ENCODE measurements at regions not wholly inside any gene's neighbourhood (a gene's known extent, or its start where the extent isn't known, plus 50 kb on each side); places are given as distances from the start of the nearest gene placed in this dataset.
"Not testable (repeated sequence)": the region's sequence is repeated elsewhere in the genome, so short reads cannot be mapped to it uniquely, and the experiment has no call there.

DNA sequence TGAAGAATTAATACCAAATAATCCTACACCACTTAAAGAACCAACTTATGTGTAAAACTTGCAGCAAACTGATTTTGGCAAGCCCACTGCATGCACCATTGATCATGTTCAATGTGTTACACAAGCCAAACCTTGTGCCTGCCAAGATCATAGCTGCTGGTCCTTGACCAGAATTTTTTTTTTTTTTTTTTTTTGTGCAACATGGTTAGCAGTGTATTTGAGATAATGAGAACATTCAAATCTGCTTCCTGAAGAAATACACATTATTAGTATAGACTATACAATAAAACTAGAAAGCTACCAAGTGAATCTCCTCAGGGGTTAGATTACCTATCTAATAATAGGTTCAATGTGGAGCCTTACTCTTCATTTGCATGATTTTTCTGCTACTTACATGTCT, 421.0 kb downstream of the MRPL39 start:
- Histone ChIP-seq H4K20me1 (no peaks in the 10 kb centered on the region), H3K4me2 (no peak overlapping the region), H3K27me3 (no peaks in the 10 kb centered on the region), H3K27ac (no peak overlapping the region), H3K36me3 (no peaks in the 10 kb centered on the region), H3K4me1 (0 out of 2 replicates have a peak, but pooled peaks cover 4% of the 10 kb centered on the region), H3K9me3 (no peaks in the 10 kb centered on the region), H3K9ac (no peak overlapping the region), H3K4me3 (no peak overlapping the region)
- TF ChIP-seq Cebpa-rat (IDR thresholded peaks at IDR 0.05), result no peak

DNA sequence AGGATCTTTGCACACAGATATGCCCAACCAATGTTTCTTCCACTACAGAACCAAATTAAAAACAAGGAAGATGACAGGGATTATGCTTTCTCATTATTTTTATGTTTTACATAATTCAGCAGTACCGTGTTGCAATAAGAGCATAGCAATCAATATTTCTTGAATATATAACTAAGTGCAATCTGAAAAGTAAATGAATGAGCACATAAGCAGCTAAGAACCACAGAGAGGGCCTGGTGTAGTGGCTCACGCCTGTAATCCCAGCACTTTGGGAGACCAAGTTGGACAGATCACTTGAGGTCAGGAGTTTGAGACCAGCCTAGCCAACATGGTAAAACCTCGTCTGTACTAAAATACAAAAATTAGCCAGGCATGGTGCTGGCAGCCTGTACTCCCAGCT, 423.7 kb downstream of the MRPL39 start:
- Histone ChIP-seq H3K27me3 (no peaks in the 10 kb centered on the region), H3K9me3 (no peaks in the 10 kb centered on the region), H3K4me2 (no peak overlapping the region), H3K27ac (no peak overlapping the region), H3K36me3 (no peaks in the 10 kb centered on the region), H3K9ac (no peak overlapping the region), H3K4me1 (0 out of 2 replicates have a peak, but pooled peaks cover 4% of the 10 kb centered on the region), H4K20me1 (no peaks in the 10 kb centered on the region), H3K4me3 (no peak overlapping the region)
- no peak for TF ChIP-seq Cebpa-rat (IDR thresholded peaks at IDR 0.05)

DNA sequence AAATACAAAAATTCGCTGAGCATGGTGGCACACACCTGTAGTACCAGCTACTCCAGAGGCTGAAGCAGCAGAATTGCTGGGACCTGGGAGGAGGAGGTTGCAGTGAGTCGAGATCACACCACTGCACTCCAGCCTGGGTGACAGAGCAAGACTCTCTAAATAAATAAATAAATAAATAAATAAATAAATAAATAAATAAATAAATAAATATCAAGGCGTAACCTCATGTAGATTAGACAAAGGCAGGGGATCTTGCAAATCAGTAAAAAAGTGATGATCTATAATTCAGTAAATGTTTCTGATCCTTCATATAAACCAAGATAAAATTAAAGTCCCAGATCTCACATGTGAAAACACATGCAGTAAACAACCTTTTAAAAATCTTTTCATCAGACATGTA, 425.6 kb downstream of the MRPL39 start:
- H3K9ac ChIP-seq, H3K36me3 ChIP-seq, H3K4me2 ChIP-seq, H3K27ac ChIP-seq, H3K27me3 ChIP-seq, H3K9me3 ChIP-seq, H3K4me3 ChIP-seq, H4K20me1 ChIP-seq, H3K4me1 ChIP-seq: not testable (repeated sequence)

DNA sequence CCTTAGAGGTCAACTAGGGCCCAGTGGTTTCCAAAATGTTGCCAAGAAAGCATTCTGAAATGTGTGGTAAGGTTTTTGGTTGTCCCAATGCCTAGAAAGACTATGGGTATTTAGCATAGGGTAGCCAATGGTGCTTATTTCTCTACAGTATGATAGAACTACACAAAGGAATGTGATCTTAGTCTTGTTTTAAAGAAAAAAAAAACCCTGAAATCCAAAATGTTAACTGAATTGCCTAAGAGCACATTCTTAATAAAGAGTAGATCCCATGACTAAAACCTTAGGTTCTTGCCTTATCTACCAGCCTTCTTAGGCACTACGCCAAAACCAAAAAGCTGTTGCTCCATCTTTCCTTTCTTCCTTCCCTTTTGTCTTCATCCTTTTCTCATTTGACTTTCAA, 428.2 kb downstream of the MRPL39 start:
- Histone ChIP-seq H3K36me3 (no peaks in the 10 kb centered on the region), H3K4me2 (no peak overlapping the region), H3K4me3 (no peak overlapping the region), H4K20me1 (no peaks in the 10 kb centered on the region), H3K4me1 (no peaks in the 10 kb centered on the region), H3K27me3 (no peaks in the 10 kb centered on the region), H3K9ac (no peak overlapping the region), H3K27ac (no peak overlapping the region), H3K9me3 (no peaks in the 10 kb centered on the region)
- no peak for TF ChIP-seq Cebpa-rat (IDR thresholded peaks at IDR 0.05)

DNA sequence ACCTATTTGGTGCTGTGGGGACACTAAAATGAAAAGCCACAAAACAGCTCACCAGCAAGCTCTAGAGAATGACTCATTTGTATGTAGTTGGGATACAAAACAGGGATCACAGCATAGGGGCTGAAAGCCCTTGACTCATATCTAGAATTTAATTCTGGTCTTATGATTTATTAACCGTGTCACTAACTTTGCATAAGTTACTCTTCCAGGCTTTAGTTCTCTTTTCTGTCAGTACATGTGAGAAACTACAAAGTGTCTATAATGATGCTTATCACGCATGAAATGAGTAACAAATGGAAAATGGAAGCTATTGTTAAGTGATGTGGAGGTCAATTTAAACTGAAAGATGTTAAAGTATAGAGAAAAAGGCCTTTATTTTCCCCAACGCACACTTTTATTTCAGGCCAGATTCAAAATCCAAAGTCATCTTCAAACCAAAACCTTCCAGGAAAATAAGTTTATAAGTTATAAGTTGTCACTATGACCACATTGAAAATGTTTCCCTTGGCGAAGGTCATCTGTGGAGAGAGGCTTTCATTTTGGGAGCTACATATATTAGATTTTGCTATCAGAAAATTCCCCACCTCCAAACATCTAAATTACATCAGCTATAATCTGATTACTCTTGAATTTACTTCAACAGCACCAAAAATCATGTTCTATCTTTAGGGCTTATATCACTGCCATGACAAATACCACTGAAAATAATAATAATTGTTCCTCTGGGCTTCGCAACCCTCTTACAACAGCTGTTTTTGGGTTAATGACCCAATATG, 430.5 kb downstream of the MRPL39 start:
- Histone ChIP-seq H4K20me1 (no peaks in the 10 kb centered on the region), H3K27ac (no peak overlapping the region), H3K4me1 (no peaks in the 10 kb centered on the region), H3K4me2 (no peak overlapping the region), H3K36me3 (no peaks in the 10 kb centered on the region), H3K9ac (no peak overlapping the region), H3K27me3 (no peaks in the 10 kb centered on the region), H3K9me3 (no peaks in the 10 kb centered on the region), H3K4me3 (no peak overlapping the region)
- TF ChIP-seq Cebpa-rat (IDR thresholded peaks at IDR 0.05), result no peak

DNA sequence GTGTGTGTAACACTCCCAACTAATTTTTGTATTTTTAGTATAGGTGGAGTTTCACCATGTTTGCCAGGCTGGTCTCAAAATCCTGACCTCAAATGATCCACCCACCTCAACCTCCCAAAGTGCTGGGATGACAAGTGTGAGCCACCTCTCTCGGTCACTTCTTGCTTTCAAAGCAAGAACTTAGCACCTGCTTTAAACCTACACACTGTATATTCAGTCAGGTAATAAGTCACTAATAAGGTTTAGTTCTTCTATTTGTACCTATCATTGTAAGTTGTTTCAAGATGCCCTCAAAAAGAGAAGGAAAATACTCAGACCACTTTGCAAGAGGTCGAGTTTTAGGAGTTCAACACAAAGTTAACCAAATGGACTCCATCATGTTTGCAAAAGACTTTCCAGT, 431.3 kb downstream of the MRPL39 start:
- no peak overlapping the region for H3K27ac ChIP-seq
- H3K4me3 ChIP-seq, result no peak overlapping the region
- TF ChIP-seq Cebpa-rat (IDR thresholded peaks at IDR 0.05), result no peak
- H4K20me1 ChIP-seq, result no peaks in the 10 kb centered on the region
- no peaks in the 10 kb centered on the region for H3K27me3 ChIP-seq
- no peaks in the 10 kb centered on the region for H3K9me3 ChIP-seq
- no peaks in the 10 kb centered on the region for H3K4me1 ChIP-seq
- H3K4me2 ChIP-seq, result no peak overlapping the region
- H3K9ac ChIP-seq, result no peak overlapping the region
- no peaks in the 10 kb centered on the region for H3K36me3 ChIP-seq

DNA sequence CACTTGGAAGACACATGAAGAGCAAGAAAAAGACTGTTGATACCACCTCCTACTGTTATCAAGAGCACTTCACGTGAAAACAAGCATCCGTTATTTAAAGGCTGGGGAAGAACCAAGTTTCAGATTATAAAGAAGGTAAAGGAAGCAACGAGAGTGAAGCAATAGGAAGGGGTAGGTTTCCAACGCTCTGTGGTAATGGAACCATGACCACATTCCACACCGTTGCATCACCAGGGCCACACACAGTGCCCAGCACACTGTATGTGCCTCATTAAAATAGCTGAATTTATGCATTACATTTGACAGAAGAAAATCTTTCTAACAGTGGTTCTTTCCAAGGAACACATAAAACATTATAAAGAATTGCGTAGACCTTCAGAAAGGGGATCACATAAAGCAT, 435.8 kb downstream of the MRPL39 start:
- Histone ChIP-seq H3K4me3 (no peak overlapping the region), H4K20me1 (no peaks in the 10 kb centered on the region), H3K9ac (no peak overlapping the region), H3K36me3 (no peaks in the 10 kb centered on the region), H3K9me3 (peaks cover 17% of the 10 kb centered on the region), H3K27ac (no peak overlapping the region), H3K4me2 (no peak overlapping the region), H3K4me1 (no peaks in the 10 kb centered on the region), H3K27me3 (no peaks in the 10 kb centered on the region)
- no peak for TF ChIP-seq Cebpa-rat (IDR thresholded peaks at IDR 0.05)

DNA sequence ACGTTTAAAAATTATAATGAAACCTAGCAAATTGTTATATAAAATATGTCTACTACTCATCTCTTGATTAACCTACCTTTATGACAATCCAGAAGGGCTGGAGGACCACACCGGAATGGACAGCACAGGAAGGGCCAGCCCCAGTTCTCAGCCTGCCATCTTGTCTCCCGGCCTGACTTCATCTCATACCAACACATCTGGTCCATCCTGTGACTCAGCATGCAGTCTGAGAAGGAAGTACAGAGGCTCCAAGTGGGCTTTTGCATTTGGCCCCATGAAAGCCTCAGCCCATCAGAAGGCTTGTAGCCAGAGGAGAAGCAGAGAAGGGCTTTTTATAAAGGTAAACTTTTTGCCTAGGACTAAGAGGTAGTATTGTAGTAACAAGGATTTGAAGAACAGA, 436.6 kb downstream of the MRPL39 start:
- Histone ChIP-seq H3K9ac (no peak overlapping the region), H3K4me3 (no peak overlapping the region), H3K9me3 (peaks cover 17% of the 10 kb centered on the region), H3K36me3 (no peaks in the 10 kb centered on the region), H3K27me3 (no peaks in the 10 kb centered on the region), H3K4me2 (no peak overlapping the region), H4K20me1 (no peaks in the 10 kb centered on the region), H3K27ac (no peak overlapping the region), H3K4me1 (no peaks in the 10 kb centered on the region)
- TF ChIP-seq Cebpa-rat (IDR thresholded peaks at IDR 0.05), result no peak

DNA sequence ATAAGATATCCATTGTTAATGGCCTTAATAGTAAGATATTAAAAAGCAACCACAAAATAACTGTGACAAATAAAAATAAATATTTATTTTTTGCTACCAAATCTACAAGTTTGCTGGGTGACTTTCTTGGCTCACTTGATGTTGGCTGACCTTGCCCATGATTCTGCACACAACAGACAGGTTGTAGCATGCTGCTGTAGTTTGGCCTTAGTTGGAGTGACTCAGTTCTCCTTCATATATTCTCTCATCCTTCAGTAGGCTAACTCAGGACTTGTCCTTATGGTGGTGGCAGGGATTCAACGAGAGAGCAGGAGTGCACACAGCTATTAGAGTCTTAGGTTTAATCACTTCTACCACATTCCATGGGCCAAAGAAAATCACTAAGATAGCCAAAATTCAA, 437.9 kb downstream of the MRPL39 start:
- TF ChIP-seq Cebpa-rat (IDR thresholded peaks at IDR 0.05), result no peak
- Histone ChIP-seq H3K36me3 (no peaks in the 10 kb centered on the region), H3K9me3 (peaks cover 17% of the 10 kb centered on the region), H3K4me2 (no peak overlapping the region), H3K4me3 (no peak overlapping the region), H3K4me1 (no peaks in the 10 kb centered on the region), H3K9ac (no peak overlapping the region), H3K27me3 (no peaks in the 10 kb centered on the region), H4K20me1 (no peaks in the 10 kb centered on the region), H3K27ac (no peak overlapping the region)

DNA sequence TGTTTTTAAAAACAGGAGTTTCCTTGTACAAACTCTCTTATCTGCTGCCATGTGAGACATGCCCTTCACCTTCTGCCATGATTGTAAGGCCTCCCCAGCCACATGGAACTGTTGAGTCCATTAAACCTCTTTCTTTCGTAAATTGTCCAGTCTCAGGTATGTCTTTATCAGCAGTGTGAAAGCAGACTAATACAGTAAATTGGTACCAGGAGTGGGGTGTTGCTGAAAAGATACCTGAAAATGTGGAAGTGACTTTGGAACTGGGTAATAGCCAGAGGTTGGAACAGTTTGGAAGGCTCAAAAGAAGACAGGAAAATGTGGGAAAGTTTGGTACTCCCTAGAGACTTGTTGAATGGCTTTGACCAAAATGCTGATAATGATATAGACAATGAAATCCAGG, 440.4 kb downstream of the MRPL39 start:
- not testable (repeated sequence) for H4K20me1 ChIP-seq, H3K4me1 ChIP-seq, H3K27me3 ChIP-seq, H3K36me3 ChIP-seq, H3K4me2 ChIP-seq, H3K9ac ChIP-seq, H3K4me3 ChIP-seq, H3K27ac ChIP-seq
- H3K9me3 ChIP-seq, result peaks cover 17% of the 10 kb centered on the region

DNA sequence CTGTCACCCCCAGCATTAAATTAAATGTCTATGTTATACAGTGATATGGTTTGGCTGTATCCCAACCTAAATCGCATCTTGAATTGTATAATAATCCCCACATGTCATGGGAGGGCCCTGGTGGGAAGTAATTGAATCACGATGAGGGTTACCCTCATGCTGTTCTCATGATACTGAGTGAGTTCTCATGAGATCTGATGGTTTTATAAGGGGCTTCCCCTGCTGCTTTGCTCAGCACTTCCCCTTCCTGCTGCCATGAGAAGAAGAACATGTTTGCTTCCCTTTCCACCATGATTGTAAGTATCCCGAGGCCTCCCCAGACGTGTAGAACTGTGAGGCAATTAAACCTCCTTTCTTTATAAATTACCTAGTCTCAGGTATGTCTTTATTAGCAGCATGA, 445.7 kb downstream of the MRPL39 start:
- no peaks in the 10 kb centered on the region for H3K4me1 ChIP-seq
- no peaks in the 10 kb centered on the region for H4K20me1 ChIP-seq
- no peak overlapping the region for H3K4me2 ChIP-seq
- H3K9ac ChIP-seq, result no peak overlapping the region
- H3K36me3 ChIP-seq, result no peaks in the 10 kb centered on the region
- H3K27ac ChIP-seq, result no peak overlapping the region
- no peak for TF ChIP-seq Cebpa-rat (IDR thresholded peaks at IDR 0.05)
- H3K9me3 ChIP-seq, result 0 out of 2 replicates have a peak, but pooled peaks cover under 1% of the 10 kb centered on the region
- no peaks in the 10 kb centered on the region for H3K27me3 ChIP-seq
- H3K4me3 ChIP-seq, result no peak overlapping the region

DNA sequence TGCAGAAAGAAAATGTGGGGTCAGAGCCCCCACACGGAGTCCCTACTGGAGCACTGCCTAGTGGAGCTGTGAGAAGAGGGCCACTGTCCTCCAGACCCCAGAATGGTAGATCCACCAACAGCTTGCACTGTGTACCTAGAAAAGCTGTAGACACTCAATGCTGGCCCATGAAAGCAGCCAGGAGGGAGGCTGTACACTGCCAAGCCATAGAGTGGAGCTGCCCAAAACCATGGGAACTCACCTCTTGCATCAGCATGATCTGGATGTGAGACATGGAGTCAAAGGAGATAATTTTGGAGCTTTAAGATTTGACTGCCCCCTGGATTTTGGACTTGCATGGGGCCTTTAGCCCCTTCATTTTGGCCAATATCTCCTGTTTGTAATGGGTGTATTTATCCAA, 452.3 kb downstream of the MRPL39 start:
- H3K9me3 ChIP-seq, H3K27ac ChIP-seq, H4K20me1 ChIP-seq, H3K4me1 ChIP-seq, H3K9ac ChIP-seq, H3K36me3 ChIP-seq, H3K4me2 ChIP-seq, H3K27me3 ChIP-seq, H3K4me3 ChIP-seq: not testable (repeated sequence)
